NCI-H345 (cell line): ENCODE measurements at regions not wholly inside any gene's neighbourhood (a gene's known extent, or its start where the extent isn't known, plus 50 kb on each side); places are given as distances from the start of the nearest gene placed in this dataset.

Source experiments
- DNase-seq: peaks from one replicate; lab custom pipeline; 2025; lab: John Stamatoyannopoulos, UW

- DNase-seq: no peak
Measured at GRCh38 chr3:11917051-11917450, 70.4 kb upstream of the TAMM41 start.

- peak; percentile 24 for DNase-seq
Measured at GRCh38 chr3:11919390-11919789, 72.7 kb upstream of the TAMM41 start.

GRCh38 chr3:11924518-11924917 lies 77.8 kb upstream of the TAMM41 start:
- no peak for DNase-seq

GRCh38 chr3:11928381-11928780 lies 75.8 kb upstream of the SYN2 start:
- DNase-seq: peak; percentile 33

GRCh38 chr3:11929531-11929930 lies 74.7 kb upstream of the SYN2 start:
- DNase-seq: no peak

GRCh38 chr3:11930084-11930483 lies 74.1 kb upstream of the SYN2 start:
- no peak for DNase-seq

- DNase-seq: no peak
Measured at GRCh38 chr3:11932636-11933035, 71.6 kb upstream of the SYN2 start.

GRCh38 chr3:11933529-11933928 lies 70.7 kb upstream of the SYN2 start:
- no peak for DNase-seq

GRCh38 chr3:11944052-11944673 lies 60.0 kb upstream of the SYN2 start:
- peak; percentile 54 for DNase-seq

GRCh38 chr3:11948331-11948730 lies 55.9 kb upstream of the SYN2 start:
- no peak for DNase-seq

- no peak for DNase-seq
Measured at GRCh38 chr3:11948866-11949265, 55.3 kb upstream of the SYN2 start.

GRCh38 chr3:11949351-11949750 lies 54.8 kb upstream of the SYN2 start:
- DNase-seq: no peak

- peak; percentile 38 for DNase-seq
Measured at GRCh38 chr3:11950576-11950975, 53.6 kb upstream of the SYN2 start.

- peak; percentile 70 for DNase-seq
Measured at GRCh38 chr3:11953350-11953749, 50.8 kb upstream of the SYN2 start.

GRCh38 chr3:11953778-11954177 lies 50.4 kb upstream of the SYN2 start:
- DNase-seq: no peak

- peak; percentile 85 for DNase-seq
Measured at GRCh38 chr3:11954312-11954934, 49.8 kb upstream of the SYN2 start.
